ENCODE measurements at regions not wholly inside any gene's neighbourhood (a gene's known extent, or its start where the extent isn't known, plus 50 kb on each side); places are given as distances from the start of the nearest gene placed in this dataset.

- Histone ChIP-seq H3K9ac (replicated peaks; ENCODE audit: extremely low read depth, insufficient read depth, low read length) (no peak overlapping the region), H3K9me3 (replicated peaks; ENCODE audit: control insufficient read depth, insufficient read depth, low read length) (no peaks in the 10 kb centered on the region), H3K4me3 (replicated peaks in 1 of 3; ENCODE audit: insufficient read depth in 1 of 3, low read depth in 1 of 3, low read length in 3 of 3) (no peak overlapping the region), H3K79me2 (ENCODE audit: control insufficient read depth, insufficient read depth, low read length) (no peaks in the 10 kb centered on the region), H3K4me1 (ENCODE audit: control insufficient read depth, extremely low read depth, insufficient read depth, low read length) (no peaks in the 10 kb centered on the region), H3K36me3 (ENCODE audit: control insufficient read depth in 2 of 2, extremely low read depth in 1 of 2, insufficient read depth in 2 of 2, low read length in 2 of 2) (no peaks in the 10 kb centered on the region), H2AFZ (ENCODE audit: low read depth, low read length) (no peak overlapping the region), H3K9me1 (replicated peaks; ENCODE audit: control insufficient read depth, extremely low read depth, insufficient read depth, low read length) (no peaks in the 10 kb centered on the region), H3K4me2 (ENCODE audit: insufficient read depth, low read length) (no peak overlapping the region), H3K27me3 (ENCODE audit: control insufficient read depth in 2 of 2, insufficient read depth in 2 of 2, low read length in 2 of 2) (no peaks in the 10 kb centered on the region), H4K20me1 (replicated peaks; ENCODE audit: control insufficient read depth, extremely low read depth, insufficient read depth, low read length) (no peaks in the 10 kb centered on the region), H3K27ac (ENCODE audit: insufficient read depth, low read depth, low read length) (no peak overlapping the region)
- no peak for DNase-seq (ENCODE audit: low read depth, low spot score)
- intact Hi-C loops (cut with micrococcal nuclease) (loop anchor here (5.0 kb wide), 1 partner anchor 117 kb away; no protein-coding TSS in a partner anchor), dilution Hi-C loops (cut with MboI; ENCODE audit: extremely low pct_ligation_motif_present, low sequenced_read_pairs) (no loop called here)
- POLR2A ChIA-PET, result no interaction called here
- FAIRE-seq, result no peak
- BruUV-seq (replicated peaks), result no TSS peak
- CTCF ChIA-PET, result interaction anchor here (1.7 kb wide), 1 partner anchor 260 kb away, joined by 5 read pairs; no protein-coding TSS in a partner anchor
- TF ChIP-seq GATA2 (IDR thresholded peaks at IDR 0.05; ENCODE audit: insufficient read depth, insufficient read length, low read depth, low read length), result no peak
- TF ChIP-seq POLR2A (IDR thresholded peaks at IDR 0.05; ENCODE audit: low read depth, low read length), result no peak
- TF ChIP-seq MYC (IDR thresholded peaks at IDR 0.05; ENCODE audit: low read depth, low read length), result no peak
These were observed 219.8 kb downstream of the GLI2 start for GRCh38 chr2:120955427-120955826.

DNA sequence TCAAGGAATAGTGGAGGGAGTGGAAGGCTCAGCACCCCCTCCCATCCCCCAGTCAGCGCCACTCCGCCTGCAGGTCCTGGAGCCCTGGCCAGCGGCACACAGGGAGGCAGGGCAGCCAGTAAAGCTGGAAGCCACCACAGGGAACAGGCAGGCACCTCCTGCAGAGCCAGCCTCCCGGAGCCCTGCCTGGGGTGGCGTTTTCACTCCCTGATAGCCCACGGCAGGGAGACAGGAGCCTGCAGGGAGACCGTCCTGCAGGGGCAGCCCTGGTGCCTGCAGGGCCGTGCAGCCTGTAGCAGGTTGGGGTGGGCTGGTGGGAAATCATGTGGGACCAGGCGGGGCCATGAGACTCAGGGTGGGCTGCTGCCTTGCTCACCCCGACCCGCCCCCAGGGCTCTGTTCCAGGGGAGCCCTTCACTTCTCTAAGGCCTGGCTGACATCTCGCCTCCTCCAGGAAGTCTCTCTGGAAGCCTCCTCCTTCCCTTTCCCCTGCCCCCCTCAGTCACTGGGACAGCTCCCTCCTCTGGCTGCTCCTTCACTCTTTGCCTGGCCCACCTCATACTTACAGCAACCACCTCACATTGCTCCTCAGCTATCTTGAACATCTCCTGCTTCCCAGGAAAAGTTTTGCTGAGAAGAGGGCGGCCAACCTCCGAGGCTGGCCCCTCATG is 221.0 kb downstream of the GLI2 start:
- no peak overlapping the region for H3K9ac ChIP-seq (replicated peaks; ENCODE audit: extremely low read depth, insufficient read depth, low read length)
- no peaks in the 10 kb centered on the region for H3K4me1 ChIP-seq (ENCODE audit: control insufficient read depth, extremely low read depth, insufficient read depth, low read length)
- no peaks in the 10 kb centered on the region for H3K9me1 ChIP-seq (replicated peaks; ENCODE audit: control insufficient read depth, extremely low read depth, insufficient read depth, low read length)
- no peak overlapping the region for H3K27ac ChIP-seq (ENCODE audit: insufficient read depth, low read depth, low read length)
- no peak overlapping the region for H3K4me3 ChIP-seq (replicated peaks in 1 of 3; ENCODE audit: insufficient read depth in 1 of 3, low read depth in 1 of 3, low read length in 3 of 3)
- H3K27me3 ChIP-seq (ENCODE audit: control insufficient read depth in 2 of 2, insufficient read depth in 2 of 2, low read length in 2 of 2), result no peaks in the 10 kb centered on the region
- POLR2A ChIA-PET, result no interaction called here
- H4K20me1 ChIP-seq (replicated peaks; ENCODE audit: control insufficient read depth, extremely low read depth, insufficient read depth, low read length), result no peaks in the 10 kb centered on the region
- TF ChIP-seq MYC (IDR thresholded peaks at IDR 0.05; ENCODE audit: low read depth, low read length), result no peak
- no peak for TF ChIP-seq GATA2 (IDR thresholded peaks at IDR 0.05; ENCODE audit: insufficient read depth, insufficient read length, low read depth, low read length)
- TF ChIP-seq JUN (IDR thresholded peaks at IDR 0.05; ENCODE audit: borderline replicate concordance, insufficient read depth, insufficient read length, low read depth), result no peak
- no peak for TF ChIP-seq FOS (IDR thresholded peaks at IDR 0.05; ENCODE audit: borderline replicate concordance, insufficient read depth, low read length)
- TF ChIP-seq EZH2 (IDR thresholded peaks at IDR 0.05; ENCODE audit: borderline replicate concordance, low read depth, low read length, severe bottlenecking), result no peak
- TF ChIP-seq, protein P1, sequence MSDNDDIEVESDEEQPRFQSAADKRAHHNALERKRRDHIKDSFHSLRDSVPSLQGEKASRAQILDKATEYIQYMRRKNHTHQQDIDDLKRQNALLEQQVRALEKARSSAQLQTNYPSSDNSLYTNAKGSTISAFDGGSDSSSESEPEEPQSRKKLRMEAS (IDR thresholded peaks at IDR 0.05; ENCODE audit: insufficient read depth, insufficient read length), result no peak
- no peak for TF ChIP-seq POLR2AphosphoS5 (IDR thresholded peaks at IDR 0.05; ENCODE audit: insufficient read depth, low read depth, low read length)
- TF ChIP-seq, protein P2, sequence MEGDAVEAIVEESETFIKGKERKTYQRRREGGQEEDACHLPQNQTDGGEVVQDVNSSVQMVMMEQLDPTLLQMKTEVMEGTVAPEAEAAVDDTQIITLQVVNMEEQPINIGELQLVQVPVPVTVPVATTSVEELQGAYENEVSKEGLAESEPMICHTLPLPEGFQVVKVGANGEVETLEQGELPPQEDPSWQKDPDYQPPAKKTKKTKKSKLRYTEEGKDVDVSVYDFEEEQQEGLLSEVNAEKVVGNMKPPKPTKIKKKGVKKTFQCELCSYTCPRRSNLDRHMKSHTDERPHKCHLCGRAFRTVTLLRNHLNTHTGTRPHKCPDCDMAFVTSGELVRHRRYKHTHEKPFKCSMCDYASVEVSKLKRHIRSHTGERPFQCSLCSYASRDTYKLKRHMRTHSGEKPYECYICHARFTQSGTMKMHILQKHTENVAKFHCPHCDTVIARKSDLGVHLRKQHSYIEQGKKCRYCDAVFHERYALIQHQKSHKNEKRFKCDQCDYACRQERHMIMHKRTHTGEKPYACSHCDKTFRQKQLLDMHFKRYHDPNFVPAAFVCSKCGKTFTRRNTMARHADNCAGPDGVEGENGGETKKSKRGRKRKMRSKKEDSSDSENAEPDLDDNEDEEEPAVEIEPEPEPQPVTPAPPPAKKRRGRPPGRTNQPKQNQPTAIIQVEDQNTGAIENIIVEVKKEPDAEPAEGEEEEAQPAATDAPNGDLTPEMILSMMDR (IDR thresholded peaks at IDR 0.05; ENCODE audit: extremely low read depth in 1 of 2, insufficient read depth in 1 of 2, low read depth in 1 of 2, low read length in 2 of 2), result no peak
- TF ChIP-seq POLR2A (IDR thresholded peaks at IDR 0.05; ENCODE audit: low read depth, low read length), result no peak
- DNase-seq (ENCODE audit: low read depth, low spot score) (no peak), FAIRE-seq (no peak)
- BruUV-seq (replicated peaks), result no TSS peak
- no peaks in the 10 kb centered on the region for H3K9me3 ChIP-seq (replicated peaks; ENCODE audit: control insufficient read depth, insufficient read depth, low read length)
- H3K79me2 ChIP-seq (ENCODE audit: control insufficient read depth, insufficient read depth, low read length), result no peaks in the 10 kb centered on the region
- intact Hi-C loops (cut with micrococcal nuclease), result loop anchor here (5.0 kb wide), 1 partner anchor 116 kb away; no protein-coding TSS in a partner anchor
- H2AFZ ChIP-seq (ENCODE audit: low read depth, low read length), result no peak overlapping the region
- no peak overlapping the region for H3K4me2 ChIP-seq (ENCODE audit: insufficient read depth, low read length)
- dilution Hi-C loops (cut with MboI; ENCODE audit: extremely low pct_ligation_motif_present, low sequenced_read_pairs), result no loop called here
- H3K36me3 ChIP-seq (ENCODE audit: control insufficient read depth in 2 of 2, extremely low read depth in 1 of 2, insufficient read depth in 2 of 2, low read length in 2 of 2), result no peaks in the 10 kb centered on the region
- CTCF ChIA-PET, result interaction anchor here (1.2 to 1.7 kb wide), 2 partner anchors 123 to 261 kb away, joined by 3 to 5 read pairs; no protein-coding TSS in a partner anchor
